GM12872 (cell line): ENCODE measurements at regions not wholly inside any gene's neighbourhood (a gene's known extent, or its start where the extent isn't known, plus 50 kb on each side); places are given as distances from the start of the nearest gene placed in this dataset.

Experiments
- TF ChIP-seq, protein P1 (sequence below): IDR thresholded peaks from 3 replicates; pipeline ENCODE4 v1.5.1; 2011; ENCODE audit warnings: low read depth, mild to moderate bottlenecking, low read length, moderate library complexity; ENCODE audit not compliant: insufficient read depth

DNA sequence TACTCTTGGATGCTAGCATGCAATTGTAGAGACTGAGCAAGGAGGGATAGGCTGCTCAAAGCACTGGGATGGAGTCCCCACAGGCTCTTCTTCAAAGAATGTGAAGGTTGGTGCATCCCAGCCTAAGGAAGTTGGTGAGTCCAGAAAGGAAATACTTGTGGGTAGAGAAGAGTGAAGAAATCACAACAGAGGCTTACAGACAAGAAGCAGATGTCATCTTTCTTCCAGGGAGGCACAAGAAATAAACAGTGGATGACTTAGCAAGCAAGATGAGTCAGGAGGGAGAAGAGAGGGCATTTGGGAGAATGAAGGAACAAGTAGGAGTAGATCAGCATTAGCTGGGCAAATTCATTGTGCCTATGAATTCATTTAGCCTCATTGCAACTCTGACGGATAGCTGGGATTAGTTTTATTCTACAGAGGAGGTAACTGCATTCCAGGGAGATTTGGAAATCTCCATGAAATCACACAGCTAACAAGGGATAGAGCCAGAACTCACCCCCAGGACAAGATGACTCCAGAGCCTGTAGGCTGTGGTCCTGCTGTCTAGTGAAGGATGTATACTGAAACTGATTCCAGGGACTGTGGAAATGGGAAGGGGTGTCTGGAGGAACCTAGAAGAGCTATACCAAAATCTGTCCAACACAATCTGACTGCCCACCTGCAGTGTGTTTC is 125.8 kb upstream of the SPTLC3 start:
- TF ChIP-seq, protein P1, sequence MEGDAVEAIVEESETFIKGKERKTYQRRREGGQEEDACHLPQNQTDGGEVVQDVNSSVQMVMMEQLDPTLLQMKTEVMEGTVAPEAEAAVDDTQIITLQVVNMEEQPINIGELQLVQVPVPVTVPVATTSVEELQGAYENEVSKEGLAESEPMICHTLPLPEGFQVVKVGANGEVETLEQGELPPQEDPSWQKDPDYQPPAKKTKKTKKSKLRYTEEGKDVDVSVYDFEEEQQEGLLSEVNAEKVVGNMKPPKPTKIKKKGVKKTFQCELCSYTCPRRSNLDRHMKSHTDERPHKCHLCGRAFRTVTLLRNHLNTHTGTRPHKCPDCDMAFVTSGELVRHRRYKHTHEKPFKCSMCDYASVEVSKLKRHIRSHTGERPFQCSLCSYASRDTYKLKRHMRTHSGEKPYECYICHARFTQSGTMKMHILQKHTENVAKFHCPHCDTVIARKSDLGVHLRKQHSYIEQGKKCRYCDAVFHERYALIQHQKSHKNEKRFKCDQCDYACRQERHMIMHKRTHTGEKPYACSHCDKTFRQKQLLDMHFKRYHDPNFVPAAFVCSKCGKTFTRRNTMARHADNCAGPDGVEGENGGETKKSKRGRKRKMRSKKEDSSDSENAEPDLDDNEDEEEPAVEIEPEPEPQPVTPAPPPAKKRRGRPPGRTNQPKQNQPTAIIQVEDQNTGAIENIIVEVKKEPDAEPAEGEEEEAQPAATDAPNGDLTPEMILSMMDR, result no peak

DNA sequence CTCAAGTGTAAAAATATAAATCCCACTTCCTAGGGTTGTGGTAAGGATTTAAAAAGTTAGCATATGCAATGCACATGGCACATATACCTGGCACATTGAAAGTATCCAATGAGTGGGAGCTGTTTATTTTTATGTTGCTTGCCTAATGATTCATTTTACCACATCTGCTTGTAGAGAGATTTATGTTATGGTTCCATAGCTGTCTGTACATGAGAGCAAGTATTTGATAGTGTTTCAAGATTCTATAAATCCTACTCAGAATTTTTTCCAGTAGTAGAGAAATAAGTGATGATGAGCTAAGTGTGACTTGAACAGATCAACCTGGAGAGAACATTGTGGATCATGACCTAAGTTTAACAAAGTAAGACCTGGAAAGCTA is 125.3 kb upstream of the SPTLC3 start:
- TF ChIP-seq, protein P1, result no peak

GRCh38 chr20:12886618-12887363 is 122.0 kb upstream of the SPTLC3 start:
- TF ChIP-seq, protein P1, result no peak

GRCh38 chr20:12891643-12892042 is 117.1 kb upstream of the SPTLC3 start:
- TF ChIP-seq, protein P1, result no peak

DNA sequence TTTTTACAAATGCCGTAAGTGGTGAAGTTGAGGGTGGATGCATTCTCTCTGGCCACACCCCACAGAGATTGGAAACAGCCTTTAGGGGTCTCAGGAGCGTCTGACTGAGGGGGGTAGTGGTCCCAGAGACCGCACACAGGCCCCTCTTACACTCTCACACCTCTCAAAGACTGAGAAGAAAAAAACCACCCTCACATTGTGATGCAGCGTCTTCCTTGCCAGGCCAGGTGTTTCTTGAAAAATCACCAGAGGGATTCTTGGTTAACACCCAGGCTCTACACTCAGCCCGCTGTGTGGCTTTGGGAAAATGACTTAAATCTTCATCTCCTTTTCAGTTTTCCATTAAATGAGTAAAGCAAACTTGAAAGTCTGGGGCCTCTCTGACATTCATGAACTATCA is 115.8 kb upstream of the SPTLC3 start:
- TF ChIP-seq, protein P1, result no peak

DNA sequence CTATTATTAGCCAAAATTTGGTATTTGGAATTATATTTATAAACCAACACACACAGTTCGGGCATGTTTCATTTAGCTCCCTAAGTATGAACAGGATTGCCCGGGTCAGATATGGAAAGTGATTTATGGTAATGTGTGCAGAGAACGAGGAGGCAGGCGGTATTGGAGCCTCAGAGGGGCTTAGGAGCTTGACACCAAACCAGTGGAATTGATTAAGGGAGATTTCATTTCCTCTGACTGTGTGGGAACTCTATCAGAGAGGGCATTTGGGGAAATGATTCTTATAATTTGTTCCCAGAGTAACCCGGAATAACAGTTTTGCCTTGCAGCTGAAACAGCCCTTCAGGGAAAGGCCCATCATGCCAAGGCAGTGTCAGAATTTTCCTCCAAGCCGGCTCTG is 115.1 kb upstream of the SPTLC3 start:
- TF ChIP-seq, protein P1, result no peak

DNA sequence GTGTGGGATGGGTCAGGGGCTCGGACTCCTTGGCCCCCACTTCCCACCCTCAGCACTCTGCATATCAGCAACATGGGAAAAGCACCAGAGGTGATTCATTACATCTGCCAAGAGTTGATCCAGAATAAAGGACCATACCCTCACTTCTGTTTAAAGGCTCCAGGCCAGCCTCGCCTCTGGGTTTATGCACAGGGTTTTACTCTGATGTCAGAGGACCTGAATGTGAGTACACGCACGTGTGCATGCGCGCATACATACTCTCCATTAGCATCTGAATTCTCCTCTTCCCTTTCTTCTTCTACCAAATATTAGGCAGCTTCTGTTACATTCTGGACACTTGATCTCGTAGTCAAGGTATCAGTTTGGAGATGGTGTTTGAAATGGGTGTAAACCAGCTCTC is 114.7 kb upstream of the SPTLC3 start:
- TF ChIP-seq, protein P1, result no peak
